ENCODE measurements at regions not wholly inside any gene's neighbourhood (a gene's known extent, or its start where the extent isn't known, plus 50 kb on each side); places are given as distances from the start of the nearest gene placed in this dataset.

GRCh38 chr21:41037936-41038335 is 130.0 kb upstream of the BACE2 start:
- DNase-seq, result no peak

- no peak for DNase-seq
Measured at GRCh38 chr21:41043014-41043413, 124.9 kb upstream of the BACE2 start.

GRCh38 chr21:41045534-41046268 is 122.3 kb upstream of the BACE2 start:
- peak in 7 of 51 donors; percentile 7 to 29 (median 15) for DNase-seq

- no peak for DNase-seq
Measured at GRCh38 chr21:41048145-41048544, 119.8 kb upstream of the BACE2 start.

GRCh38 chr21:41048623-41049022 is 119.3 kb upstream of the BACE2 start:
- peak in 2 of 51 donors; percentile 5 to 15 for DNase-seq

GRCh38 chr21:41052820-41053555 is 115.0 kb upstream of the BACE2 start:
- DNase-seq, result no peak

- no peak for DNase-seq
Measured at GRCh38 chr21:41054018-41054578, 113.9 kb upstream of the BACE2 start.

- peak in 1 of 51 donors; percentile 46 for DNase-seq
Measured at GRCh38 chr21:41055266-41055665, 112.7 kb upstream of the BACE2 start.

GRCh38 chr21:41059871-41060270 is 108.1 kb upstream of the BACE2 start:
- no peak for DNase-seq

GRCh38 chr21:41061701-41062100 is 106.3 kb upstream of the BACE2 start:
- DNase-seq, result no peak

- DNase-seq, result peak in 1 of 51 donors; percentile 26
Measured at GRCh38 chr21:41064334-41064791, 103.6 kb upstream of the BACE2 start.

GRCh38 chr21:41064951-41065350 is 103.0 kb upstream of the BACE2 start:
- no peak for DNase-seq

GRCh38 chr21:41065539-41065938 is 102.4 kb upstream of the BACE2 start:
- no peak for DNase-seq

- DNase-seq, result no peak
Measured at GRCh38 chr21:41066086-41066938, 101.6 kb upstream of the BACE2 start.

- DNase-seq, result no peak
Measured at GRCh38 chr21:41067709-41068108, 100.3 kb upstream of the BACE2 start.

- DNase-seq, result peak in 14 of 51 donors; percentile 5 to 61 (median 18)
Measured at GRCh38 chr21:41068496-41068895, 99.5 kb upstream of the BACE2 start.

GRCh38 chr21:41068967-41069642 is 98.9 kb upstream of the BACE2 start:
- DNase-seq, result peak; percentile 18 to 90 (median 79)

GRCh38 chr21:41070284-41070683 is 97.7 kb upstream of the BACE2 start:
- no peak for DNase-seq

GRCh38 chr21:41071258-41072171 is 96.4 kb upstream of the BACE2 start:
- DNase-seq, result peak in 3 of 51 donors; percentile 6 to 20 (median 6)

- no peak for DNase-seq
Measured at GRCh38 chr21:41073558-41073957, 94.4 kb upstream of the BACE2 start.

Data from hypothalamus (tissue), 51 donors.